Mucosa of rectum (tissue), 2 donors: ENCODE measurements at regions not wholly inside any gene's neighbourhood (a gene's known extent, or its start where the extent isn't known, plus 50 kb on each side); places are given as distances from the start of the nearest gene placed in this dataset.
"Not testable (repeated sequence)": the region's sequence is repeated elsewhere in the genome, so short reads cannot be mapped to it uniquely, and the experiment has no call there.

ENCODE experiments used
- H3K27ac ChIP-seq, 2 donors: one replicate each; pipeline ENCODE4 v1.7.0; 2013; ENCODE audit warnings: inconsistent platforms in 2 of 2, low read depth in 2 of 2, low read length in 2 of 2
- H3K27me3 ChIP-seq, 2 donors: one replicate each; pipeline ENCODE4 v1.7.0; 2013; ENCODE audit warnings: low read length in 2 of 2; ENCODE audit not compliant: control insufficient read depth in 2 of 2, insufficient read depth in 2 of 2
- H3K36me3 ChIP-seq, 2 donors: one replicate each; pipeline ENCODE4 v1.7.0; 2013; ENCODE audit warnings: low read length in 2 of 2; ENCODE audit not compliant: control insufficient read depth in 2 of 2, insufficient read depth in 2 of 2
- H3K4me1 ChIP-seq, 2 donors: one replicate each; pipeline ENCODE4 v1.7.0; 2013; ENCODE audit warnings: low read length in 2 of 2, mild to moderate bottlenecking in 1 of 2; ENCODE audit not compliant: control insufficient read depth in 2 of 2, insufficient read depth in 2 of 2
- H3K4me3 ChIP-seq, 2 donors: one replicate each; pipeline ENCODE4 v1.7.0; 2013; ENCODE audit warnings: low read length in 2 of 2
- H3K9ac ChIP-seq, 2 donors: one replicate each; pipeline ENCODE4 v1.7.0; 2013; ENCODE audit warnings: low read length in 2 of 2, low read depth in 1 of 2, mild to moderate bottlenecking in 1 of 2
- H3K9me3 ChIP-seq, 2 donors: one replicate each; pipeline ENCODE4 v1.7.0; 2013; ENCODE audit warnings: low read length in 2 of 2; ENCODE audit not compliant: control insufficient read depth in 2 of 2
- donor health status: healthy.
- donor health status: Normal muscosa, but diverticular disease.

DNA sequence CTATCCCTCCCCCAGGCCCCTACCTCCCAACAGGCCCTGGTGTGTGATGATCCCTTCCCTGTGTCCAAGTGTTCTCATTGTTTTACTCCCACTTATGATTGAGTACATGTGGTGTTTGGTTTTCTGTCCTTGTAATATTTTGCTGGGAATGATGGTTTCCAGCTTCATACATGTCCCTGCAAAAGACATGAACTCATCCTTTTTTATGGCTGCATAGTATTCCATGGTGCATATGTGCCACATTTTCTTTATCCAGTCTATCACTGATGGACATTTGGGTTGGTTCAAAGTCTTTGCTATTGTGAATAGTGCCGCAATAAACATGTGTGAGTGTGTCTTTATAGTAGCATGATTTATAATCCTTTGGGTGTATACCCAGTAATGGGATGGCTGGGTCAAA lies 151.7 kb downstream of the VSIG4 start:
- H3K27me3 ChIP-seq, H3K4me1 ChIP-seq, H3K27ac ChIP-seq, H3K36me3 ChIP-seq, H3K9me3 ChIP-seq, H3K9ac ChIP-seq, H3K4me3 ChIP-seq: not testable (repeated sequence)

- H3K4me3 ChIP-seq: no peak overlapping the region
- no peaks in the 10 kb centered on the region for H3K9me3 ChIP-seq
- H3K27ac ChIP-seq: no peak overlapping the region
- no peaks in the 10 kb centered on the region for H3K4me1 ChIP-seq
- H3K36me3 ChIP-seq: no peaks in the 10 kb centered on the region
- peaks cover 0 to 7% of the 10 kb centered on the region in 2 donors for H3K27me3 ChIP-seq
- H3K9ac ChIP-seq: no peak overlapping the region
Measured at GRCh38 chrX:65883556-65883955, 156.3 kb downstream of the VSIG4 start.

- H3K27me3 ChIP-seq: peaks cover 0 to 8% of the 10 kb centered on the region in 2 donors
- H3K9ac ChIP-seq: no peak overlapping the region
- H3K9me3 ChIP-seq: no peaks in the 10 kb centered on the region
- no peak overlapping the region for H3K4me3 ChIP-seq
- no peaks in the 10 kb centered on the region for H3K4me1 ChIP-seq
- H3K27ac ChIP-seq: no peak overlapping the region
- no peaks in the 10 kb centered on the region for H3K36me3 ChIP-seq
Measured at GRCh38 chrX:65879977-65880799, 159.7 kb downstream of the VSIG4 start.

DNA sequence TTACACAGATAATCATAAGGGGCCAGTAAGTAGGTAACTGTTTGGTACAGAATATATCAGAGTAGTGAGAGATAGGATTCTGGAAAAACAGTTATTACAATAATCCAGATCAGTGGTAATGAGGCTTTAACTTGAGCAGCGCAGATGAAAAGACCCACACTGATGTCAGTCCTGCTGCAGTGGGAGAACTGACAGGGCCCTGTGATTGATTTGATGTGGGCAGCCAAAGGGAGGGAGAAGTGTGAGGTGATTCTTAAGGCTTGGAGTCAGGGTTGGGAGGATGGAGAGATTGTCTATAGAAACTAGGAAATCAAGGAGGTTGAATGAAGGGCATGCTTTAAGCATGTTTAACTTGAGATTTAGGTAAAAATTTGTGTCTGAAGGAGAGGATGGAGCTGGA lies 161.4 kb downstream of the VSIG4 start:
- no peak overlapping the region for H3K4me3 ChIP-seq
- H3K27me3 ChIP-seq: peaks cover 0 to 6% of the 10 kb centered on the region in 2 donors
- no peak overlapping the region for H3K27ac ChIP-seq
- no peaks in the 10 kb centered on the region for H3K9me3 ChIP-seq
- no peaks in the 10 kb centered on the region for H3K4me1 ChIP-seq
- H3K9ac ChIP-seq: no peak overlapping the region
- H3K36me3 ChIP-seq: no peaks in the 10 kb centered on the region

GRCh38 chrX:65877953-65878352 lies 161.9 kb downstream of the VSIG4 start:
- H3K4me3 ChIP-seq: no peak overlapping the region
- H3K4me1 ChIP-seq: no peaks in the 10 kb centered on the region
- no peaks in the 10 kb centered on the region for H3K9me3 ChIP-seq
- H3K36me3 ChIP-seq: no peaks in the 10 kb centered on the region
- H3K27ac ChIP-seq: no peak overlapping the region
- H3K9ac ChIP-seq: no peak overlapping the region
- peaks cover 0 to 6% of the 10 kb centered on the region in 2 donors for H3K27me3 ChIP-seq

DNA sequence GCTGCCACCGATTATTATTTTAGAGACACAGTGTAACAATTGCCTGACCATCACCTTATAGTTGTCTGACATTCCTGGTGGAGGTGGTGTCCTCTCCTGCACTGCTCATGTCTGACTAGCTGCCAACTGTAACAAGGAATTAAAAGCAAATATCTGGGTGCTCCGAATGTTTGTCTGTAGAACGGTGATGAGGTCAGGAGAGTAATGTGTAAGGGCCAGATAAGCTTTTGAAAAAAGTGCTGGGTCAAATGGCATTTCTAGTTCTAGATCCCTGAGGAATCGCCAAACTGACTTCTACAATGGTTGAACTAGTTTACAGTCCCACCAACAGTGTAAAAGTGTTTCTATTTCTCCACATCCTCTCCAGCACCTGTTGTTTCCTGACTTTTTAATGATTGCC lies 164.3 kb downstream of the VSIG4 start:
- not testable (repeated sequence) for H3K36me3 ChIP-seq, H3K9ac ChIP-seq, H3K27ac ChIP-seq, H3K27me3 ChIP-seq, H3K9me3 ChIP-seq, H3K4me3 ChIP-seq, H3K4me1 ChIP-seq

DNA sequence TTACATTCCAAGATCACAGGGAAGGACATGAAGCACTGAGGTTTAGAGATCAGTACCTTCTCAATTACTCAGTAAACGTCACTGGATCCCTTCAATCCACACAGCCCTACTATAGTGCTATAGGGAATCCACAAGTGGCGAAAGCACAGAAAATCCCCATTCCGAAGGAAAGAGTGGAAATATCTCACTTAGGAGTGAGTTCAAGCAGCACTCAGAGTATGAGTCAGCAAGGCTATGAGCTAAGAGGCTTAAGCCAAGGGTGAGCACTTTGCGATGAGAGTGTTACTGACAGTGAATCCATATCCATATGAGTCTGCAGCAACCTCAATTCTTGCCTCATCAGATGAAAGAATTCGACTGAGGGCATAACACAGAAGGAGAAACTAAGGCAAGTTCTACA lies 165.1 kb downstream of the VSIG4 start:
- Histone ChIP-seq H3K9me3 (no peaks in the 10 kb centered on the region), H3K27ac (no peak overlapping the region), H3K36me3 (no peaks in the 10 kb centered on the region), H3K4me3 (no peak overlapping the region), H3K27me3 (peaks cover 0 to 4% of the 10 kb centered on the region in 2 donors), H3K4me1 (no peaks in the 10 kb centered on the region), H3K9ac (no peak overlapping the region)

GRCh38 chrX:65874110-65874509 lies 165.8 kb downstream of the VSIG4 start:
- no peak overlapping the region for H3K4me3 ChIP-seq
- no peaks in the 10 kb centered on the region for H3K36me3 ChIP-seq
- H3K9ac ChIP-seq: no peak overlapping the region
- H3K27ac ChIP-seq: no peak overlapping the region
- H3K4me1 ChIP-seq: no peaks in the 10 kb centered on the region
- H3K27me3 ChIP-seq: peaks cover 0 to 3% of the 10 kb centered on the region in 2 donors
- H3K9me3 ChIP-seq: no peaks in the 10 kb centered on the region

GRCh38 chrX:65873385-65873784 lies 166.5 kb downstream of the VSIG4 start:
- Histone ChIP-seq H3K9me3 (no peaks in the 10 kb centered on the region), H3K27me3 (peaks cover 0 to 3% of the 10 kb centered on the region in 2 donors), H3K36me3 (no peaks in the 10 kb centered on the region), H3K4me1 (no peaks in the 10 kb centered on the region), H3K27ac (no peak overlapping the region), H3K9ac (no peak overlapping the region), H3K4me3 (no peak overlapping the region)

DNA sequence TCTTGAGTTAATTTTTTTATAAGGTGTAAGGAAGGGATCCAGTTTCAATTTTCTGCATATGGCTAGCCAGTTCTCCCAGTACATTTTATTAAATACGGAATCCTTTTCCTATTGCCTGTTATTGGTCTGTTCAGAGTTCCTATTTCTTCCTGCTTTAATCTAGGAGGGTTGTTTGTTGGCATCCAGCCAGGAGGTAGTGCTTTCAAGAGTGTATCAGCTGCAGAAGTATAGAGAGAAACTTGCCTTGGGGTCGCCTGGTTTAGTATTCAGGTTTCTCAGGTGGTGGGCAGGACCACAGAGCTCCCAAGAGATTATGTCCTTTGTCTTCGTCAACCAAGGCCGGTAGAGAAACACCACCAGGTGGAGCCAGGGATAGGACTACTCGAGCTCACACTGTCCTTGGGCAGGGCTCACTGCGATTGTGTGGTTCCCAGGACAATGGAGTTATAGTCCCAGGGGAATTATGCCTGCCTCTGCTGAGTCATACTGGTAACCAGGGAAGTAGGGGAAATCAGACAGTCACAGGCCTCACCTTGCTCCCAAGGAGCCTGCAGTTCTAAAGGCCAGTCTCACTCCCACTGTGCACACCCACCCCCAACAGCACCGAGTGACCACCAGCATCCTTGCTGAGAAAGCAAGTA lies 168.1 kb downstream of the VSIG4 start:
- Histone ChIP-seq H3K36me3 (no peaks in the 10 kb centered on the region), H3K4me1 (no peaks in the 10 kb centered on the region), H3K9ac (no peak overlapping the region), H3K27ac (no peak overlapping the region), H3K4me3 (no peak overlapping the region), H3K27me3 (no peaks in the 10 kb centered on the region), H3K9me3 (no peaks in the 10 kb centered on the region)
